ENCODE measurements at regions not wholly inside any gene's neighbourhood (a gene's known extent, or its start where the extent isn't known, plus 50 kb on each side); places are given as distances from the start of the nearest gene placed in this dataset.
"Not testable (repeated sequence)": the region's sequence is repeated elsewhere in the genome, so short reads cannot be mapped to it uniquely, and the experiment has no call there.

- peak; percentile 93 for DNase-seq
These were observed 185.0 kb upstream of the NRXN3 start for GRCh38 chr14:77985211-77985615.

- DNase-seq = no peak
These were observed 183.4 kb upstream of the NRXN3 start for GRCh38 chr14:77986773-77987172.

GRCh38 chr14:77988096-77988870 is 181.9 kb upstream of the NRXN3 start:
- no peak for DNase-seq

- DNase-seq = no peak
These were observed 181.2 kb upstream of the NRXN3 start for GRCh38 chr14:77988970-77989369.

GRCh38 chr14:77989441-77989991 is 180.7 kb upstream of the NRXN3 start:
- DNase-seq = no peak

GRCh38 chr14:77990337-77990736 is 179.8 kb upstream of the NRXN3 start:
- DNase-seq = no peak

GRCh38 chr14:77991128-77991772 is 178.9 kb upstream of the NRXN3 start:
- peak; percentile 34 for DNase-seq

- no peak for DNase-seq
These were observed 164.8 kb upstream of the NRXN3 start for GRCh38 chr14:78005325-78005724.

GRCh38 chr14:78007160-78007559 is 163.0 kb upstream of the NRXN3 start:
- DNase-seq = no peak

- DNase-seq = no peak
These were observed 159.5 kb upstream of the NRXN3 start for GRCh38 chr14:78010688-78011087.

GRCh38 chr14:78013911-78014310 is 156.3 kb upstream of the NRXN3 start:
- not testable (repeated sequence) for DNase-seq

- DNase-seq = no peak
These were observed 153.6 kb upstream of the NRXN3 start for GRCh38 chr14:78016532-78016931.

GRCh38 chr14:78018283-78018682 is 151.9 kb upstream of the NRXN3 start:
- DNase-seq = no peak

- peak; percentile 72 for DNase-seq
These were observed 148.1 kb upstream of the NRXN3 start for GRCh38 chr14:78022059-78022458.

- DNase-seq = no peak
These were observed 147.1 kb upstream of the NRXN3 start for GRCh38 chr14:78023112-78023511.

- no peak for DNase-seq
These were observed 141.7 kb upstream of the NRXN3 start for GRCh38 chr14:78028471-78028870.

- no peak for DNase-seq
These were observed 140.4 kb upstream of the NRXN3 start for GRCh38 chr14:78029601-78030372.

- DNase-seq = no peak
These were observed 126.8 kb upstream of the NRXN3 start for GRCh38 chr14:78043349-78043748.

- DNase-seq = no peak
These were observed 122.1 kb upstream of the NRXN3 start for GRCh38 chr14:78048120-78048519.

- not testable (repeated sequence) for DNase-seq
These were observed 113.3 kb upstream of the NRXN3 start for GRCh38 chr14:78056890-78057289.

- no peak for DNase-seq
These were observed 99.8 kb upstream of the NRXN3 start for GRCh38 chr14:78070344-78070743.

- DNase-seq = no peak
These were observed 99.1 kb upstream of the NRXN3 start for GRCh38 chr14:78071016-78071549.

GRCh38 chr14:78073028-78073427 is 97.1 kb upstream of the NRXN3 start:
- DNase-seq = no peak

Data from NCI-H1694 treated with DMSO at 0.1 percent for 48 hours (cell line).